ENCODE measurements at regions not wholly inside any gene's neighbourhood (a gene's known extent, or its start where the extent isn't known, plus 50 kb on each side); places are given as distances from the start of the nearest gene placed in this dataset.

DNA sequence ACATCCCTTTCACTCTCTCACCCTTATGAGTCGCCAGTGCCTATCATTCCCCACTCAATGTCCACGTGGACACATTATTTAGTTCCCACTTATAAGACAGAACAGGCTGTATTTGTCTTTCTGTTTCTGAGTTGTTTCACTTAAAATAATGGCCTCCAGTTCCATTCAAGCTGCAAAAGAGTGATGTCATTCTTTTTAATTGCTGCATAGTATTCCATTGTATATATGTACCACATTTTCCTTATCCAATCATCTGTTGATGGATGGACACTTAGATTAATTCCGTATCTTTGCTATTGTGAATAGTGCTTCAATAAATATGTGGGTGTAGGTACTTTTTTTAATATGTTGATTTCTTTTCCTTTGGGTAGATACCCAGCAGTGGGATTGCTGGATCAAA lies 79.1 kb downstream of the ZNF365 start:
- no peak for DNase-seq (ENCODE audit: low read depth)

DNA sequence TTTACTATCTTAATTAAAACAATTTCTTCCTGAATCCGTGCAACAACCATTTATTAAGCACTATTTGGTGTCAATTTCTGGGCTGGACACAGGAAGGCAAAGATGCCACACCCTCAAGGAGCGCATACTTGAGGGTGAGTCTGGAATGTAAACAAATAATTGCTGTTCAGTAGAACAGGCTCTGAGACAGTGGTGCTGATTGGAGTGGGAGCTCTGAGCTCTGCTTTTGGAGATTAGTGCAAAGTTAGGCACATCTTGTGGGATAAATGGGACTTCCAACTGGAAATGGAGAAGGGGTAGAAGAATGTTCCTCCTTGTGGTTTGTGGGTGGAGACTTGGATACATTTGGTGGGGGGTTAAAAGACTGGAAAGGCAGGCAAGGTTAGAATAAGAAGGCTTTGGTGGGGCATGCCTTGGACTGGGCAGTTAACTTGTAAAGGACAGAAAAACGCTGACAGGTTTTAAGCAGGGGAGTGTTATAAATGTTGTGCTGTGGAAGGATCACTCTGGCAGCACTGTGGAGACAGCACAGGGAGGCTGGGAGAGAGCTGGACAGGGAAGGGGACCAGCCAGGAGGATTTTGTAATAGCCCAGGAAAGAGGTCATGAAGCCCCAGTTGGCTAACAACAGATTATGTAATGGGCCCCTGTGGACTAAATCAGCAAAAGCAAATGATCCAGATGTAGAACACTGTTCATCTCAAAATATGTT lies 80.7 kb downstream of the ZNF365 start:
- no peak for DNase-seq (ENCODE audit: low read depth)

DNA sequence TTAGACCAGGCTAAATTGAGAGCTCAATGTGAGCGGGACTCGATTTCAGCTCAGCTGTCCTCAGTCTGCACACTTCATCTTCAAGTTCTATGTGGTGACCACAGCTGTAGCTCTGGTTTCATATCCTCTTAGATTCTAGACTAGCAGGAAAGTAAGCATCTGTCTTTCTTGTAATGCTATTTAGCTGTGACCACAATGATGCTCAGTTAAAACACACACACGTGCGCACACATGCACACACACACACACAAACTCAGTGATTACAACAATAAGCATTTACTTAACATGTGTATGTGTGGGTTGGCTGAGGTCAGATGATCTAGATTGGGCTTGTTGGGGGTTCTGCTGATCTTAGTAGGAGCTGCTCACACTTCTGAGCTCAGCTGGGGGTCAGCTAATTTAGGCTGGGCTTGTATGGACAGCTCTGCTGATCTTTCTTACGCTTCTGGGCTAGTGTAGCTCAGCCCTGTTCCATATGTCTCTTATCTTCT lies 82.5 kb downstream of the ZNF365 start:
- DNase-seq (ENCODE audit: low read depth): no peak

DNA sequence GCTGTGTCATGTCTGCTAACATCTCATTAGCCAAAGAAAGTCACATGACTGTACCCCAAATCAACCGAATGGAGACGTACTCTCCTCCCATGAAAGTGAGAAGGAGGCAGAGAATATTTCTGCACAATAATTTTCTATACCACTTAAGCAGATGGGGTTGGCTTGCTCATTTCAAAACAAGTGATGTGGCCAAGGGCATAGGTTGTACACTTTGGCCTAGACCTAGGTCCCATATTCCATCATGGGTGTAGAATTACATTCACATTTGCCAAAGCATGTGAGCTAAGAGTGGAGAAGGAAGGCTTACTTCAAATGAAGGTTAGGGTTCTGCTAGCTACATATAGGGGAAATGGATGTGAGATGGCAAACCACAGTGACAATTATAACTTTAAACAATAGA lies 83.0 kb downstream of the ZNF365 start:
- DNase-seq (ENCODE audit: low read depth): no peak

DNA sequence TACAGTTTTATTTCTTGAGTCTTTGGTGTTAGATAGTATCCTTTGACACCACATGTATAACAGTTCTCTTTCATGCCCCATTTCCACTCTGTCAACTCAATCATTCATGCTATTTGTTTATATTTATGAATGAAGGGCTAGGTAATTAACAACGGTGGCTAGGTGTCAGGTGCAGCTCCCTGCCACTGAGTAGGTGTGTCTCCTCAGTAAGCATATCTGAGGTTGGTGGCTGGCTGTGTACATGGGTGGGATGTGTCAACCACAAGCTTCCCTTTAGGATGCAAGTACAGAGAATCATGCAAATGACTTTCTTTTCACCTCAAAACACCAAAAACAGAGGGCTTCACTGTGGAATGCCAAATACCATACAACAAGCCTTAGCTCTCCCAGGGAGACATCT lies 83.4 kb downstream of the ZNF365 start:
- no peak for DNase-seq (ENCODE audit: low read depth)

DNA sequence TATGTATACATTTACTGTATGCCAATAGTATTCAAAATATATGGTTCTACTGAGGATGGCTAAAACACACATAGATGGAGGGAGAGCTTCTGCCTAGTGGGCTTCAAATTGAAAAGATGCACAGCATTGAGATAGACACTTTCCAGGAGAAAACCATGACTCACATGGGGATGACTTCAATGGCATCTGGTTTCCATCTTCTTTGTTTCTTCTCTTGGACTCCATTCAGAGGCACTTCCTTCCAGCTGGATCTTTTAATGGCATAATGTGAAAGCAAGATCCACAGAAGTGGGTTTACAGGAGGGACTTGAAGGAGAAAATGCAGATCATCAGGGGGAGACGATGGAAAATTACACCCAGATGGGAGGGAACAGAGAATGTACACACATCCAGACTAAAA lies 84.9 kb downstream of the ZNF365 start:
- DNase-seq (ENCODE audit: low read depth): no peak

GRCh38 chr10:62459500-62459899 lies 85.3 kb downstream of the ZNF365 start:
- DNase-seq (ENCODE audit: low read depth): no peak

DNA sequence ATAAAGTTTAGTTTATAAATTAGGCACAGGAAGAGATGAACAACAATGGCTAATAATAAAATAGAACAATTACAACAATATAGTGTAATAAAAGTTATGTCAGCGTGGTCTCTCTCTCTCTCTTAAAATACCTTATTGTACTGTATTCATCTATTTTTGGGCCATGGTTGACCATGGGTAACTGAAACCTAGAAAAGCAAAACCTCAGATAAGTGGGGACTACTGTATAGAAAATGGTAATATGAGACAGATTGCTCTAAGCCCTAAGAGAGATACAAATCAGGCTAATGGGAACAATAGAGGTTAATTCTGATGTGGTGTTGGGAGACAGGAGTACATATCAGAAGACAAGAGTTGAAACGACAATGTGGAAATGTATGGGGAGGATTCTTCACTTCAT lies 86.2 kb downstream of the ZNF365 start:
- no peak for DNase-seq (ENCODE audit: low read depth)

DNA sequence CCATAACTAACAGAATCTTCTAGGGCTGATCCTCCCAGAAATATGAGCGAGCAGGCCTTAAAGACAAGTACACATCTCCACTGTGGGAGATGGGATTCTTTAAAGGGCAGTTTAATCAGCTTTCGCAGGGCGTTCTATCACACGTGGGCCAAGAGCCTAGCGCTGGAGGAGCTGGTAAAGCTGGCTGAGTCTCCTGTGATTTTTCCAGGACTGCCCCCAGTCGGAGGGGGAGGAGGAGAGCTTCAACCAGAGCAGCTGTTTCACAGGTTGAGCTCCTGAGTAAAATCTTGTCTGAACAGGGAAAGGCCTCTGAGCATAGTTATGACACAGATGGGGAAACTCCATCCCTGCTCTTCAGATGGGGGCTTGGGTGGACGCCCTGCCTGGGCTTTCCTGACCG lies 87.0 kb downstream of the ZNF365 start:
- no peak for DNase-seq (ENCODE audit: low read depth)

DNA sequence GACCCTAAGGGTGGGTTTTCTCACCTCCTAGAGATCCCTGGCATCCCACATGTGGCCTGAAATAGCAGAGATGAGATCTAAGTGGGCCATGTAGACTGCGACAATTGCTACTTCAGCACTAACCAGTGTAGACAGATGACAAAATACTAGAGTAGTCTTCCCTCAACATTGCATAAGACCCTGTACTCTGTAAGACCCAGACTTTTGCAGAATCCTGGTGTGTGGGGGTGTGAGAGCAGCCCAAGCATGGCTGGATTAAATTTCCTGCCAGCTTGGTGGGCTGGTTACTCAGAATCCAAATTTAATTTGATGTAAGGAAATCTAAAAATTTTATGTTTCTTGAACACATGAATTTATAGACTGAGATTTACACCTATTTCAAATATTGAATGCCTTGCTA lies 88.3 kb downstream of the ZNF365 start:
- DNase-seq (ENCODE audit: low read depth): no peak

DNA sequence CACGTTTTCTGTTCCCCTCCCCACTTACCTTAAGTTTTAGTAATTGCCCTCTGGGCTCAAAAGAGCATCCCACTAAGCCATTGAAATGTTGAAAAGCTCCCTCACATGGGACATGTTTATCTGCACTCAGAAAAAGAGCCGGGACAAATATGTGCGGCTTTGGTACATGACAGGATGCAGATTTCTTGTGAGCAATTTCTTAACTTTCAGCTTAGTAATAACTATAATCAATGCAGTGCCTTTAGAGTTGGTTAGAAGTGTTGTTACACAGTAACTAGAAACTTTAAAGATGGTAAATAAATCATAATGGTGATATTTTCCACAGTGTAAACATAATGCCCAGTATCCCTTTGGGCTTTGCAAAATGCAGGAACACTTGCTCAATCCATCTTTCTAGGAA lies 89.2 kb downstream of the ZNF365 start:
- DNase-seq (ENCODE audit: low read depth): no peak

DNA sequence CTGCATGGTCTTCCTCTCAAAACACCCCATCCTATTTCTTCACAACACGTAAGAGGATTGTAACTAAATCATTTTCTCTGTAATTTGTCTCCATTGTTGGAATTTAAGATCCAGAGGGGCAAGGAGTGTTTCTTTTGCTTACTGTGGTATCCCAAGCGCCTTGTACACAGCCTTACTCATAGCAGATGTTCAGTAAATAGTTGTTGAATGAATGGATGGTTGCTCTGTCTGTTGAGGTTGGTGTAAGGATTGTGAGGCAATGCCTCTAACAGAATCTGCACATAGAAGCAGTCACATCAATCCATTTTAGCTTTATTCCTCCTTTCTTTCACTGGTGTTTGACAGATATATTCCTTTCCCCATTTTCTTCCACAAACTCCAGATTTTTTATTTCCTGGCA lies 90.1 kb downstream of the ZNF365 start:
- no peak for DNase-seq (ENCODE audit: low read depth)

GRCh38 chr10:62466590-62466989 lies 92.4 kb downstream of the ZNF365 start:
- DNase-seq (ENCODE audit: low read depth): no peak

DNA sequence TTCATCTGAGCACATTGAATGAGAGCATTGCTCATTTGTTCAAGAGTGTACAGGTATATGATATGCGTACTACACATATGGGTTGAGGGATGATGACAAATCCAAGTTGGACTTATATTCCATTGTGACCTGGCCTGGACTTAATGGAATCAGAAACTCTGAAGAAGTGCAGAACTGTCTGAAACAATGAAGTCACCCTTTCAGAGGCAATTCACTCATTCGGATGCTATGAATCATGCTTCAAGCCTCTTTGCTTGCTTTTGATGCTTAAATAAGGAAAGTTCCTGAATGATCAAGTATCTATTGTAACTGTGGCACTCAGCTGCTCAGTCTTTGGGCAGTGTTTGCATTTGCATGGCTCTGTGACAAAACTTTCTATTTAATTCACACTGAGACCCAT lies 93.4 kb downstream of the ZNF365 start:
- DNase-seq (ENCODE audit: low read depth): no peak

- no peak for DNase-seq (ENCODE audit: low read depth)
These were observed 97.5 kb downstream of the ZNF365 start for GRCh38 chr10:62471711-62472110.

- no peak for DNase-seq (ENCODE audit: low read depth)
These were observed 99.1 kb downstream of the ZNF365 start for GRCh38 chr10:62473241-62473640.

GRCh38 chr10:62475551-62475950 lies 101.4 kb downstream of the ZNF365 start:
- no peak for DNase-seq (ENCODE audit: low read depth)

DNA sequence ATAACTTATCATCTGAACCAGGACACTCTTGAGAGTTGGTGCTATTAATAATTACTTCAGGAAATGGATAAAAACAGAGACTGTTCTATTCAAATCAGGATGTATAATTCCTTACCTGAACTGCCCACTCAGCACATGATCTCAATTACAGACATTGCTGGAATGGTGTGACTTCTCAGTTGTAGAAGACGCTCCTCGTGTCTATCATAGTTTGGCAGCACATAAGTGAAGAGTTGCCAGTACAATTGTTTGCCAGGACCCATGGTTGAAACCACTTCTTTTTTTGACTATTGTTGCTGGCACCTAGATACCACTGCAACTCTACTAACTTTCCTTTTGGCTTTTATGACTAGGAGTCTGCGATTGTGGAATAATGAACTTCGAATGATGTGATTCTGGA lies 105.4 kb downstream of the ZNF365 start:
- no peak for DNase-seq (ENCODE audit: low read depth)

DNA sequence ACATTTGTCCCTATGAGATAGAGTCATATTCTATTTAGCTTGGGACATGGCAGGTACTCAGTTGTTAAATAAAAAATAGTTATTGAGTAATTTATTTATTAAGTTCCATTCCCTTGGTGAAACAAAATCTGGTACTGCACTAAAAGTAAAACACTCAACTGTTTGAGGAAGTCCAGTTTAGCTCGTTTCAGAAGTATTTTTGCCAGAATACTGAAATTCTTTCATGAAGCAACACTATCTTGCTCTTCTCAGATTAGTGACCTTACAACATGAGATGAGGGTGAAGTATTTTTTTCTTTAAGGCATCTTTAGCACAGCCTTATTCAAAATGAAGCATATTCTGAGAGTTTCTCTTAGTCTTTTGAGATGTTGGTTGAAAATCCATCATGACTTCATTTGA lies 106.0 kb downstream of the ZNF365 start:
- no peak for DNase-seq (ENCODE audit: low read depth)

DNA sequence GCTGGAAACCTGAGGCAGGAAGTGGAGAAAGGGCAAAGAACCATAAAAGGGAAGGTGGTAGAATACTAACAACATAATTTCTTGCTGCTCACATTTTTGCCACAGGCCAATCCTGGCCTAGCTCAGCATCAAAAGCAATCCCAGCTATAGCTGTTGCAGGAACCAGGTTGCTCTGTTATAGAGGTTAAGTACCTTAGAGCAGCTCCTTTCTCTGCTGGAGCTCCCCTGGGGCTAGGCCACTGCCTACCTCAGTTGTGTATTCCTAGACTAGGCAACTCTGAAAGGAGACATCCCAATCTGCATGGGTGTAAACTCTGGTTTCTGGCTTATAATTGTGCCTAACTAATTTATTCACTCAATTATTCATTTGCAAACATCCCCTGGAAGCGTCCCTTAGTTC lies 108.4 kb downstream of the ZNF365 start:
- DNase-seq (ENCODE audit: low read depth): no peak

DNA sequence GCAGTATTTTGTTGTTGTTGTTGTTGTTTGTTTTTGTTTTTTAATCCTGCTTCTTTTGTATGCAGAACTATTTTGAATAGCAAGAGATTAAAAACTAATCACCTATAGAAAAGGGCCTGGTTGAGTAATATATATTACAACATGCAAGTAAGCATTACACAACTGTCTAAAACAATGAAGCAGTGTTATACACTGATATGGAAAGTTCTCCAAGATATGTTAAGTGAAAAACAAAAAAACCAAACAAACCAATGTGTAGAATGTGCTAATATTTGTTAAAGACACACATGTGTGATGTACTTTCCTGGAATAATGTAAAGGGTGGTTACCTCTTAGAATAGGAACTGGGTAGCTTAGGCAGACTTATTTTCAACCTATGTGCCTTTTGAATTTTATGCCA lies 117.4 kb downstream of the ZNF365 start:
- DNase-seq (ENCODE audit: low read depth): no peak

DNA sequence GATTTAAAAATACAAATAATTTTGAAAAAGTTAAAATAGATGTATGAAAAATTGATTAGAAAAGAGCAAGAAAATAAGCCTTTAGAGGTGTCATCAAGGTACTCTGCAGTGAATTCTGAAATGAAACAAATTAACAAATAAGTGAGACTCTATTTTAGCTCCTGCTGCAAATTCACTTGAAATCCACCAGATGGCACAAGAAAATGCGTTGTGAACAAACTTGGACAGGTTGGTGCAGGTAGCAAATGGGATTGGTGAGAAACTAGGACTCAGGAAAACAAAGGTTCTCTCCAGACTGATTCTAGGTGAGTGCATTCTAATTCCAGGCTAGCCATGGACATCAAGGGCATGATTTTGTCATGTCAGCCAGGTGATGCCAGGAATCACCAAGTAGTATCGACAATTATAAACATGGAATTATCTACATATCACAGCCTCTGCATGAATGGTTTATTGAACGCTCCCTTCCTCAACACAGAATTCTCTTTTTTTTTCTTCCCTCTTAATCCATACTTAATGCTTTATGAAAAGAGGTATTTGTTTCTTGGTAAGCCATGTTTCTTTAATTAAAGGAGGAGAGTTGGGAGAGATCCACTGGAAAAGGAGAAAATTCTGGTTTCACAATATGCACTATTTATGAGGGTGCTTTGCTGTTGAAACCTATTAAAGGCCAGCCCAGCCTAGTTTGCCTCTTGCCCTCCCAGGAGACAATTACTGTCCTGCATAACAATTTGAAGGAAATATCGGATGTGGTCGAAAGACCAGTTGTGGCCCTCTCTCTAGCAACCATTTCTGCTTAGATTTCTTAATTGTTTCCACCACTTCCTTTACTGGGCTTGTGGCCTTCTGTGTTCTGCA lies 118.1 kb downstream of the ZNF365 start:
- DNase-seq (ENCODE audit: low read depth): no peak

GRCh38 chr10:62492870-62493180 lies 118.7 kb downstream of the ZNF365 start:
- no peak for DNase-seq (ENCODE audit: low read depth)

GRCh38 chr10:62496925-62497324 lies 122.8 kb downstream of the ZNF365 start:
- no peak for DNase-seq (ENCODE audit: low read depth)
